Skin epidermis (tissue), 12 donors: ENCODE measurements at regions not wholly inside any gene's neighbourhood (a gene's known extent, or its start where the extent isn't known, plus 50 kb on each side); places are given as distances from the start of the nearest gene placed in this dataset.

Experiments used
- H3K27ac ChIP-seq, 21 experiments: fragments of 200-600 bp; sonication (generic) in 11 of 21; one replicate each; pipeline ENCODE4 v1.5.0; 2020; ENCODE audit warnings: mild to moderate bottlenecking in 3 of 21, inconsistent platforms in 2 of 21, moderate library complexity in 2 of 21
- H3K4me3 ChIP-seq, 7 experiments: fragments of 200-600 bp; sonication (generic) in 2 of 7; one replicate each; pipeline ENCODE4 v1.5.0; 2020; ENCODE audit warnings: inconsistent platforms in 2 of 7, mild to moderate bottlenecking in 2 of 7, moderate library complexity in 1 of 7

- H3K4me3 ChIP-seq: no peak overlapping the region
- H3K27ac ChIP-seq: no peak overlapping the region
Observed at GRCh38 chr5:92916036-92916435, 665.0 kb downstream of the NR2F1-AS1 start.

- Histone ChIP-seq H3K4me3 (no peak overlapping the region), H3K27ac (no peak overlapping the region)
Observed at GRCh38 chr5:92912283-92912682, 668.7 kb downstream of the NR2F1-AS1 start.

GRCh38 chr5:92911851-92912250, 669.2 kb downstream of the NR2F1-AS1 start:
- H3K4me3 ChIP-seq: no peak overlapping the region
- H3K27ac ChIP-seq: no peak overlapping the region

- H3K27ac ChIP-seq: no peak overlapping the region
- no peak overlapping the region for H3K4me3 ChIP-seq
Observed at GRCh38 chr5:92911293-92911692, 669.7 kb downstream of the NR2F1-AS1 start.

- H3K4me3 ChIP-seq: no peak overlapping the region
- no peak overlapping the region for H3K27ac ChIP-seq
Observed at GRCh38 chr5:92909602-92909962, 671.4 kb downstream of the NR2F1-AS1 start.

GRCh38 chr5:92908952-92909601, 671.9 kb downstream of the NR2F1-AS1 start:
- H3K4me3 ChIP-seq: no peak overlapping the region
- no peak overlapping the region for H3K27ac ChIP-seq

- H3K4me3 ChIP-seq: no peak overlapping the region
- no peak overlapping the region for H3K27ac ChIP-seq
Observed at GRCh38 chr5:92907938-92908606, 672.9 kb downstream of the NR2F1-AS1 start.

- Histone ChIP-seq H3K4me3 (no peak overlapping the region), H3K27ac (no peak overlapping the region)
Observed at GRCh38 chr5:92906798-92907376, 674.1 kb downstream of the NR2F1-AS1 start.

GRCh38 chr5:92904021-92904420, 677.0 kb downstream of the NR2F1-AS1 start:
- Histone ChIP-seq H3K4me3 (no peak overlapping the region), H3K27ac (no peak overlapping the region)

GRCh38 chr5:92899611-92900010, 681.4 kb downstream of the NR2F1-AS1 start:
- Histone ChIP-seq H3K27ac (no peak overlapping the region), H3K4me3 (no peak overlapping the region)

- no peak overlapping the region for H3K4me3 ChIP-seq
- no peak overlapping the region for H3K27ac ChIP-seq
Observed at GRCh38 chr5:92896722-92897121, 684.3 kb downstream of the NR2F1-AS1 start.

- Histone ChIP-seq H3K27ac (no peak overlapping the region), H3K4me3 (no peak overlapping the region)
Observed at GRCh38 chr5:92890841-92891244, 690.2 kb downstream of the NR2F1-AS1 start.

- Histone ChIP-seq H3K27ac (no peak overlapping the region), H3K4me3 (no peak overlapping the region)
Observed at GRCh38 chr5:92889140-92889539, 691.9 kb downstream of the NR2F1-AS1 start.

- Histone ChIP-seq H3K27ac (no peak overlapping the region), H3K4me3 (no peak overlapping the region)
Observed at GRCh38 chr5:92887254-92887653, 693.8 kb downstream of the NR2F1-AS1 start.

GRCh38 chr5:92886751-92887150, 694.3 kb downstream of the NR2F1-AS1 start:
- no peak overlapping the region for H3K27ac ChIP-seq
- no peak overlapping the region for H3K4me3 ChIP-seq

GRCh38 chr5:92885950-92886349, 695.1 kb downstream of the NR2F1-AS1 start:
- no peak overlapping the region for H3K27ac ChIP-seq
- H3K4me3 ChIP-seq: no peak overlapping the region

GRCh38 chr5:92884469-92884868, 696.5 kb downstream of the NR2F1-AS1 start:
- Histone ChIP-seq H3K27ac (no peak overlapping the region), H3K4me3 (no peak overlapping the region)

GRCh38 chr5:92879806-92880543, 701.0 kb downstream of the NR2F1-AS1 start:
- no peak overlapping the region for H3K27ac ChIP-seq
- no peak overlapping the region for H3K4me3 ChIP-seq

- no peak overlapping the region for H3K4me3 ChIP-seq
- no peak overlapping the region for H3K27ac ChIP-seq
Observed at GRCh38 chr5:92874790-92875189, 706.2 kb downstream of the NR2F1-AS1 start.

- no peak overlapping the region for H3K27ac ChIP-seq
Observed at GRCh38 chr5:92868442-92868841, 712.6 kb downstream of the NR2F1-AS1 start.

GRCh38 chr5:92864591-92864990, 716.4 kb downstream of the NR2F1-AS1 start:
- Histone ChIP-seq H3K4me3 (no peak overlapping the region), H3K27ac (no peak overlapping the region)

More at GRCh38 chr5:92868442-92868841, 712.6 kb downstream of the NR2F1-AS1 start:
- H3K4me3 ChIP-seq: no peak overlapping the region
